ENCODE measurements at regions not wholly inside any gene's neighbourhood (a gene's known extent, or its start where the extent isn't known, plus 50 kb on each side); places are given as distances from the start of the nearest gene placed in this dataset.
"Not testable (repeated sequence)": the region's sequence is repeated elsewhere in the genome, so short reads cannot be mapped to it uniquely, and the experiment has no call there.

GRCh38 chr13:70520275-70521036, 412.2 kb upstream of the KLHL1 start:
- H3K4me3 ChIP-seq (ENCODE audit: low read depth, low read length), result no peak overlapping the region
- no peak for DNase-seq (ENCODE audit: low read depth)
- TF ChIP-seq MYC (IDR thresholded peaks at IDR 0.05; ENCODE audit: low read depth, low read length) (no peak), CTCF (IDR thresholded peaks at IDR 0.05; ENCODE audit: low read depth, low read length) (no peak), MAX (IDR thresholded peaks at IDR 0.05; ENCODE audit: low read depth, low read length) (no peak), POLR2A (IDR thresholded peaks at IDR 0.05; ENCODE audit: extremely low read depth, insufficient read length) (no peak)

GRCh38 chr13:70518081-70518480, 409.8 kb upstream of the KLHL1 start:
- DNase-seq (ENCODE audit: low read depth), result no peak
- H3K4me3 ChIP-seq (ENCODE audit: low read depth, low read length), result no peak overlapping the region
- TF ChIP-seq MAX (IDR thresholded peaks at IDR 0.05; ENCODE audit: low read depth, low read length) (no peak), POLR2A (IDR thresholded peaks at IDR 0.05; ENCODE audit: extremely low read depth, insufficient read length) (no peak), CTCF (IDR thresholded peaks at IDR 0.05; ENCODE audit: low read depth, low read length) (no peak), MYC (IDR thresholded peaks at IDR 0.05; ENCODE audit: low read depth, low read length) (no peak)

- H3K4me3 ChIP-seq (ENCODE audit: low read depth, low read length), result no peak overlapping the region
- TF ChIP-seq MAX (IDR thresholded peaks at IDR 0.05; ENCODE audit: low read depth, low read length), result no peak
- DNase-seq (ENCODE audit: low read depth), result no peak
Observed at GRCh38 chr13:70516226-70516625, 408.0 kb upstream of the KLHL1 start.

GRCh38 chr13:70511861-70512417, 403.7 kb upstream of the KLHL1 start:
- H3K4me3 ChIP-seq (ENCODE audit: low read depth, low read length); DNase-seq (ENCODE audit: low read depth): not testable (repeated sequence)

GRCh38 chr13:70505809-70506208, 397.6 kb upstream of the KLHL1 start:
- no peak for DNase-seq (ENCODE audit: low read depth)
- H3K4me3 ChIP-seq (ENCODE audit: low read depth, low read length), result no peak overlapping the region
- TF ChIP-seq MAX (IDR thresholded peaks at IDR 0.05; ENCODE audit: low read depth, low read length), result no peak
- TF ChIP-seq MYC (IDR thresholded peaks at IDR 0.05; ENCODE audit: low read depth, low read length), result no peak
- TF ChIP-seq POLR2A (IDR thresholded peaks at IDR 0.05; ENCODE audit: extremely low read depth, insufficient read length), result no peak
- no peak for TF ChIP-seq CTCF (IDR thresholded peaks at IDR 0.05; ENCODE audit: low read depth, low read length)

- no peak for TF ChIP-seq MAX (IDR thresholded peaks at IDR 0.05; ENCODE audit: low read depth, low read length)
- TF ChIP-seq CTCF (IDR thresholded peaks at IDR 0.05; ENCODE audit: low read depth, low read length), result no peak
- TF ChIP-seq POLR2A (IDR thresholded peaks at IDR 0.05; ENCODE audit: extremely low read depth, insufficient read length), result no peak
- no peak for TF ChIP-seq MYC (IDR thresholded peaks at IDR 0.05; ENCODE audit: low read depth, low read length)
- H3K4me3 ChIP-seq (ENCODE audit: low read depth, low read length), result no peak overlapping the region
- DNase-seq (ENCODE audit: low read depth), result no peak
Observed at GRCh38 chr13:70502944-70503343, 394.7 kb upstream of the KLHL1 start.

Measured in NB4 (cell line).